ENCODE measurements at regions not wholly inside any gene's neighbourhood (a gene's known extent, or its start where the extent isn't known, plus 50 kb on each side); places are given as distances from the start of the nearest gene placed in this dataset.

GRCh38 chr6:27839626-27840475, 72.3 kb downstream of the OR2B2 start:
- Histone ChIP-seq H3K36me3 (no peaks in the 10 kb centered on the region), H3K4me3 (peak overlapping the region; percentile 61 to 95 (median 82)), H3K4me1 (peaks cover 0 to 37% (median 29%) of the 10 kb centered on the region in 9 donors), H3K9me3 (no peaks in the 10 kb centered on the region), H3K27ac (peak overlapping the region in 5 of 10 donors; percentile 94 to 98 (median 96)), H3K27me3 (no peaks in the 10 kb centered on the region)
- DNase-seq (peak in 1 of 2 donors; percentile 25), ATAC-seq (no peak)
- intact Hi-C loops (cut with DNase I): loop anchor here in 6 of 10 donors (1.0 to 10.0 kb wide), 5 partner anchors 24 to 1815 kb away; a partner anchor contains a TSS
- WGBS, 2 donors: 9 to 11% methylated on average over 12 of the region's 12 CpGs
- TF ChIP-seq CTCF (IDR thresholded peaks at IDR 0.05): no peak

- ATAC-seq: peak; percentile 39 to 68 (median 57)
- Histone ChIP-seq H3K36me3 (peaks cover 0 to 3% (median 0%) of the 10 kb centered on the region in 9 donors), H3K27ac (peak overlapping the region; percentile 86 to 98 (median 96)), H3K4me3 (peak overlapping the region; percentile 61 to 95 (median 82)), H3K9me3 (no peaks in the 10 kb centered on the region), H3K27me3 (no peaks in the 10 kb centered on the region), H3K4me1 (peaks cover 0 to 39% (median 31%) of the 10 kb centered on the region in 9 donors)
- WGBS, 2 donors: 1% methylated on average over 31 of the region's 31 CpGs
- intact Hi-C loops (cut with DNase I): loop anchor here in 6 of 10 donors (1.0 to 10.0 kb wide), 5 partner anchors 25 to 1814 kb away; a partner anchor contains a TSS
- peak; percentile 52 to 63 for DNase-seq
- TF ChIP-seq CTCF (IDR thresholded peaks at IDR 0.05): no peak
These were observed 73.1 kb downstream of the OR2B2 start for GRCh38 chr6:27838945-27839625.

DNA sequence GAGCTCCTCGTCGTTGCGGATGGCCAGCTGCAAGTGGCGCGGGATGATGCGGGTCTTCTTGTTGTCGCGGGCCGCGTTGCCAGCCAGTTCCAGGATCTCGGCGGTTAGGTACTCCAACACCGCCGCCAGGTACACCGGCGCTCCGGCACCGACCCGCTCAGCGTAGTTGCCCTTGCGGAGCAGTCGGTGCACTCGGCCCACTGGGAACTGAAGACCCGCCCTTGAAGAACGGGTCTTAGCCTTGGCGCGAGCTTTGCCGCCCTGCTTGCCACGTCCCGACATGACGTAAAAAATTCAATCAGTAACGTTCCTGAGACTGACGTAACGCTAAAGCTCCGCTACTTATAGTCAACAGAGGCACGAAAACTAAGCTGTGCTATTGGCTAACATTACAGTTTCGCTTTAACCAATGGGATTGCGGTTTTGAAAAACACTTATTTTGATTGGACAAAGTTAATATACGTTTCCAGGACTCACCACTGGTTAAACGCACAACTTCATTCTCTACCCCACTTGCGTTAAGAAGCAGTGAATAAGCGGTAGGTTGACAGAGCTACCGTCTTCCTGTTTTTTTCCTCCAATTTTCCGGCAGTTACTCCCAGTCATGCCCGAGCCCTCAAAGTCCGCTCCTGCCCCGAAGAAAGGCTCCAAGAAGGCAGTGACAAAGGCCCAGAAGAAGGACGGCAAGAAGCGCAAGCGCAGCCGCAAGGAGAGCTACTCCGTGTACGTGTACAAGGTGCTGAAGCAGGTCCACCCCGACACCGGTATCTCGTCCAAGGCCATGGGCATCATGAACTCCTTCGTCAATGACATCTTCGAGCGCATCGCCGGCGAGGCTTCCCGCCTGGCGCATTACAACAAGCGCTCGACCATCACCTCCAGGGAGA, 73.9 kb downstream of the OR2B2 start:
- ATAC-seq: peak; percentile 92 to 96 (median 95)
- WGBS, 2 donors: 0% methylated on average over 66 of the region's 66 CpGs
- Histone ChIP-seq H3K36me3 (peaks cover 0 to 10% (median 0%) of the 10 kb centered on the region in 9 donors), H3K4me1 (peaks cover 0 to 39% (median 31%) of the 10 kb centered on the region in 9 donors), H3K27ac (peak overlapping the region; percentile 86 to 98 (median 96)), H3K9me3 (no peaks in the 10 kb centered on the region), H3K27me3 (no peaks in the 10 kb centered on the region), H3K4me3 (peak overlapping the region; percentile 61 to 95 (median 82))
- peak in 2 of 9 donors; percentile 7 to 8 for TF ChIP-seq CTCF (IDR thresholded peaks at IDR 0.05)
- intact Hi-C loops (cut with DNase I): loop anchor here in 5 of 10 donors (2.0 to 10.0 kb wide), 4 partner anchors 26 to 1814 kb away; a partner anchor contains a TSS
- DNase-seq: peak; percentile 61 to 80

Measured in heart right ventricle (tissue), 16 donors.